ENCODE measurements at regions not wholly inside any gene's neighbourhood (a gene's known extent, or its start where the extent isn't known, plus 50 kb on each side); places are given as distances from the start of the nearest gene placed in this dataset.

- TF ChIP-seq MAZ (CRISPR knock-in tag; conservative IDR thresholded peaks at IDR 0.05 in 1 of 2, IDR thresholded peaks at IDR 0.05 in 1 of 2): no peak
- no peak for TF ChIP-seq ZBTB17 (CRISPR knock-in tag; IDR thresholded peaks at IDR 0.05)
- no peak for TF ChIP-seq CREB3L1 (IDR thresholded peaks at IDR 0.05; ENCODE audit: borderline replicate concordance, low read depth)
- no peak for TF ChIP-seq KLF10 (CRISPR knock-in tag; IDR thresholded peaks at IDR 0.05)
- TF ChIP-seq RBM39 (optimal IDR thresholded peaks at IDR 0.05; ENCODE audit: low read depth, low read length): no peak
- TF ChIP-seq GTF2B (IDR thresholded peaks at IDR 0.05; ENCODE audit: extremely low read depth, insufficient read length): no peak
- no peak for TF ChIP-seq ZBTB33 (CRISPR knock-in tag; IDR thresholded peaks at IDR 0.05)
- TF ChIP-seq CBFB (CRISPR knock-in tag; IDR thresholded peaks at IDR 0.05): no peak
- TF ChIP-seq ZBTB12 (CRISPR knock-in tag; IDR thresholded peaks at IDR 0.05): no peak
Observed at GRCh38 chr2:133674433-133675331, 106.4 kb upstream of the NCKAP5 start (continued).
